GM19240 (cell line): ENCODE measurements at regions not wholly inside any gene's neighbourhood (a gene's known extent, or its start where the extent isn't known, plus 50 kb on each side); places are given as distances from the start of the nearest gene placed in this dataset.

Experiments
- DNase-seq: peaks from one replicate; pipeline ENCODE4 v3.0.0; 2011; ENCODE audit warnings: low spot score; ENCODE audit not compliant: insufficient read length

DNA sequence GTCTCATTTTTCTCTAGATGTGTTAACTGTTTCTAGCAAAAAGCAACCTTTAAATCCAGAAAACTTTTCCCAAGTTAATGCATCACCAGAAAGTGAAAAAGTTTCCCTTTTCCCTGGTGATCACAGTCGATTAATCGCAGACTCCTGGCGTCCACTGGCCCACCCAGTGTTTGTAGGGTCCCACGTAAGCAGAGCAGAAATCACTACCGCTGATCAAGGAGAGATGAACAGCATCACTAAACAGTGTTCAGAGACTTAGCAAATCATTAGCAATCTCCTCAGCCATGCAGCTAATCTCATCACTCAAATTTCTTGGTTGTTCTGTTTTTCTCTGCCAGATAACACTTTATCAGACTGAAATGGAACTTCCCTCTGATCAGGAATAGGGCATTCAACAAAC, 184.2 kb downstream of the EFNB2 start:
- no peak for DNase-seq

- DNase-seq: no peak
Measured at GRCh38 chr13:106350208-106350607, 185.3 kb downstream of the EFNB2 start.

- DNase-seq: no peak
Measured at GRCh38 chr13:106349080-106349931, 186.2 kb downstream of the EFNB2 start.

GRCh38 chr13:106348075-106348840, 187.2 kb downstream of the EFNB2 start:
- no peak for DNase-seq

DNA sequence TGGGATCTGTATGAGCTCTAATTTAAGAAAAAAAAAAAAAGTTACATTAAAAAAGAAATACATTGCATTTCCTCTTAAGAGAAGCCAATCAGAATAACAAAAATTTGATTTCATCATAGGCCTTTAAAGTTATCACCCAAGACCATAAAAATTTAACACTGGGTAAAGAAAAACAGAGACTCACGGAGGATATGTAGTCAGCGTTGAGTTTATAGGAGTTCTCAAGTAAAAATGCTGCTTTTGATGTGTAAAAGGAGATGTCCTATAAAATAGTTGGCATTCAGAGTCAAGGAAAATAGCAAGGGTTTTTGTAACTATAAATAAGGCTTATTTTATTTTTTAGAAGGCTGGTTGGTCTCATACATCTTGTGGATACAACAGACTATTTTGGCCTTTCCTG, 191.1 kb downstream of the EFNB2 start:
- DNase-seq: no peak

DNA sequence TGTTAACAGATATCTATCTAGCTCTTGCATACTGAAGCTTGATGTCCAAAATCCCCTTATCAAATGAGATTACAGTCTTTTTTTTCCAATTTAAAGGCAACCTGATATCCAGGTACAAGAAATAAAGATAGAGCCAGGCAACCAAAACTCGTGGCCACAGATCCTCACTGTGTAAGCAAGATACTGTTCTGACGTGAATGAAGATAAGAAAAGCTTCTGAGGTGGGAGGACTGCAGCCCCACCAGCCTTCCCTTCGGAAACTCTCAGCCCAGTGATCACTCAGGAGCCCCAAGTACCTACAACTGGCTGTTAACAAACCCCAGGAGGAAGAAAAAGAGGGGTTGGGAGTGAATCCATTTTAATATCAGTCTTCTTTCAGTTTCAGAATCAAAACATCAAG, 191.6 kb downstream of the EFNB2 start:
- DNase-seq: no peak

- DNase-seq: no peak
Measured at GRCh38 chr13:106340249-106340648, 195.2 kb downstream of the EFNB2 start.

DNA sequence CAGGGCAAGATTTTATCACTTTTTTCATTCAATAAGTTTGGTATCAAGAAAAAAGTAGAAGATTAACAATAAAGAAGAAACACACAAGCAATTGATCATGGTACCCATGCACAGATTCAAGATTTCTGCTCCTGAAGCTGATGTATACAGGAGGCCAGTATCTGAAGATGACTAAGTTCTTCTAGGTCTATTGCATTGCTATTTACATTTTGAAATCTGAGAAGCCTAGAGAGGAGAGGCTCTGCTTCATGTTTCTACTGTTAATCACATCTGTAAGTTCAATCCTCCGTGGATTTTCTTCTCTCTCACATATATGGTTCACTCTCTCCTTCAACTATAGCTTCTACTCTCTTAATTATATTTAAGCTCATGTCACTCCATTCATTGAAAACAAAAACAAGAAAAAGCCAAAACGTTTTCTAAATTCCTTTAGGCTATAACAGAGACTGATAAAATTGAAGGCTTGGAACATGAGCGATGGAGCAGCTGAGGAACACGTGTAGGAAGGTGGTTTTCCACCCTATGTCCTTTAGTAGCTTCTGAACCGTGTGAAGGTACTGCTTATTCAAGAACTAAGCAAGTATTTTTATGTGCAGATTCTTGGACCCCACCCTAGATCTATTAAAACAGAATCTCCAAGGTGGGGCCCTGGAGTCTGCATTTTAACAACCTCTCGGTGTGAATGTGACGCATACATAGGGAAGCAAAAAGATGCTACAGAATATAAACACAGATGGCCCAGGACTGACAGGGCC, 198.2 kb downstream of the EFNB2 start:
- no peak for DNase-seq

DNA sequence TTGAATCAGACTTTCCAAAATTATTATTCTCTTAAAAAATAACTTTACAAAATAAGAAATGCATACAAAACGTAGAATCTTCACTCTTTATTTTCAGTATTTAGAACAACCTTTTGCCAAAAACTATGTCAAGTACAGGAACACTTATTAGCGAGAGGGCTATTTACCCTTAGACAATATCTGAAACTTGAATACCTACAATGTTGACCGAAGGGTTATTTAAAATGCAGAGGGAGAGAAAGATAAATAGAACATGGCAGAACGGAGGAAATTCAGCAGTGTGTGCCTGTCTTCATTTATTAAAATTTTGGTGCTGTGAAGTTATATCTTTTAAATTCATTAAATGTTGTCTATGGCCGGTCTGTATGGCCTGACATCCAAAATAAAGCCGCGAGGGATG, 198.8 kb downstream of the EFNB2 start:
- DNase-seq: no peak

DNA sequence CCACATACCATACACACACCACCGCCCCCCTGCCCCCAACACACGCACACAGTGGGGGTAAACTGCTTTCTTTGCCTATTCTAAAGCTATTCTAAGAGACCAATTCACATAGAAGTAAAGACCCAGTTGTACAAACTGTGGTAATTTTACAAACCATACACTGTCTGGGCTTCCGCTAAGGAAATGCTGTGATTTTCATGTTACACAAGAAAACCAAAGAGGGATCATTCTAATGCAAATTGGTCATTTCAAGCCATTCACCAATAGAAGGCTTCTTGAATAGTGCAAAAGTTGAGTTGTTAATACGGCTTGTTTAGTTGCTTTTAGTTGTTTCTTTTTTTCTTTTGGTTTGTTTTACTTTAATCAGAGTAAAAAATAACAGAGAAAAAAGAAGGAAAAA, 202.8 kb downstream of the EFNB2 start:
- DNase-seq: no peak

GRCh38 chr13:106331116-106331515, 204.3 kb downstream of the EFNB2 start:
- no peak for DNase-seq

DNA sequence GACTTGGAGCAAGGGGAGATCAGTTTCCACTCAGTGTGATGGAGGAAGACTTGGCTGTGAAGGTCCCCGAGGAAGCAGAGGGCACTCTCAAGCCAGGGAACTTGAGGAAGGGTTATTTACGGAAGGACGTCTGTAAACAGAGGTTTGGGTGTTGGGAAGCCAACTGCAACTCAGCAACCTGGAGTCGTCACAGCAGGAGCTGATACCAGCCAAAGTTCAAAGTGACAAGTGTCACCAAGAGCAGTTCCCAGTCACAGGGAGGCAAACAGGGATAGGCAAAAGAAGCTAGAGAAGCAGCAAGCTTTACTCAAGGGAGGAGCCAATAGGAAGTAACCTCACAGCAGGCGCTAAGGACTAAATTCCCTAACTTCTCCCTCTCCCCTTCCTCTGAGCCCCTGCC, 205.5 kb downstream of the EFNB2 start:
- DNase-seq: no peak

GRCh38 chr13:106326751-106327150, 208.7 kb downstream of the EFNB2 start:
- DNase-seq: no peak

- no peak for DNase-seq
Measured at GRCh38 chr13:106324444-106324843, 211.0 kb downstream of the EFNB2 start.

- no peak for DNase-seq
Measured at GRCh38 chr13:106322628-106323027, 212.8 kb downstream of the EFNB2 start.

DNA sequence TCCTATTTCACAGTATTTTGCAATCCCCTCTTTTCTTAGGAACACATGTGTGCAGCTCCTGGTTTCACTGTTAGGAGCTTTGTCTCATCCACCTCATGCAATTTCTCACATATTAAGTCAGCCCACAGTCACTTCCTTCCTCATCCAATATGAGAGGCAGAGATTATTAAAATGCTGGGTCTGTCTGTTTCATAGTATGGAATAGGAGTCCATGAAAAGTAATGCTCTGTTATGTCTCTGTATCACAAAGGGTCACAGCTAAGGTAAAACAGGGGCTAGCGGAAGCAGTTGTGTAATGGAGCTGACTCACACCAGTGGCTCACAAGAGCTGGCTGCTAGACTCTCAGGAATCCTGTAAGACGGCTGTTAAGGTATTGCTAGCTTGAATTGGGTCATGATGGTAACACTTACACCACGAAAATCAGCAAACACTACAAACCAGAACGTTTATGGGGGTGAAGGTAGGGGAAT, 216.5 kb downstream of the EFNB2 start:
- DNase-seq: no peak

DNA sequence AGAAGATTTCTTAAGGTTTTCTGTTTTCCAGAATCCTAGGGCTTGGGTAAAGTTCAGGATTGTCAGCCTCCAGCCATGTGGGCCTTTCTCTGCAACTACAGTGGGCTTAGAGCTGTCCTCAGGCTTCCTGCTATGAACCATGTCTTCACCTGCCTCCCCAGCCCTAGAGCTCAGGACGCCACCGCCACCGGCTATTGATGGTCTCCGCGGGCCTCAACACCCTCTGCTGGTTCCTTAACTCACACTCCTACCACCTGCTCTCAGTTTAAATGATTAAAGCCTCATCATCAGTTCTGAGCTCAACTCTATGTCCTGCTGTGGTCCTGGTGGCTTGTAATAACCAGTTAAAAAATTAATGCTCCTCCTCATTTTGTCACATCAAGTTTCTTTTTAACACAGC, 221.0 kb downstream of the EFNB2 start:
- DNase-seq: no peak

GRCh38 chr13:106311004-106311403, 224.5 kb downstream of the EFNB2 start:
- no peak for DNase-seq

GRCh38 chr13:106310291-106310865, 225.1 kb downstream of the EFNB2 start:
- no peak for DNase-seq

GRCh38 chr13:106306748-106307277, 228.6 kb downstream of the EFNB2 start:
- no peak for DNase-seq

DNA sequence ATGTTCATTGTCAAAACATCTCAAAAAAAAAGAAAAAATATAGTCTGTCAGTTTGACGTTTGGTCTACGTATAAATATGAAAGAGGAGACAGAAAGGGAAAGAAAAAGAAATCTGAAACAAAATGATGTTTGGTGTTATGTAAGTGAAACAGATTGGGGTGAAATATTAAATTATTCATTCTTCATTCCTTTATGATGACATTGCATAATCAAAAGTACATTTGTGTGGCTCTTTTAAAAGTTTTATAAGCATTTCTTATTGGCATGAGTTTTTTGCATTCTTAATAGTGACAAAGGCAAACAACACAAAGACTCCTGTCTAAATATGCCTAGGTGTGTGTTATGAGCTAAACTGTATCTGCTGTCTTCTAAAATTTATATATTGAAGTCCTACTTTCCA, 232.6 kb downstream of the EFNB2 start:
- DNase-seq: no peak
